MG63 (cell line): ENCODE measurements at regions not wholly inside any gene's neighbourhood (a gene's known extent, or its start where the extent isn't known, plus 50 kb on each side); places are given as distances from the start of the nearest gene placed in this dataset.
"Not testable (repeated sequence)": the region's sequence is repeated elsewhere in the genome, so short reads cannot be mapped to it uniquely, and the experiment has no call there.

Source experiments
- DNase-seq: peaks from one replicate; pipeline ENCODE4 v3.0.0-alpha.2; 2020
- H3K27me3 ChIP-seq: fragments of 250-450 bp; sonication (Bioruptor Pico); 2 replicates; pipeline ENCODE4 v1.5.1; 2020; ENCODE audit warnings: mild to moderate bottlenecking, moderate library complexity
- H3K36me3 ChIP-seq: fragments of 250-450 bp; sonication (Bioruptor Pico); 2 replicates; pipeline ENCODE4 v1.5.1; 2020; ENCODE audit warnings: mild to moderate bottlenecking, moderate library complexity
- H3K4me3 ChIP-seq: fragments of 250-450 bp; sonication (Bioruptor Pico); 2 replicates; pipeline ENCODE4 v1.5.1; 2020; ENCODE audit warnings: mild to moderate bottlenecking, moderate library complexity
- H3K9me3 ChIP-seq: fragments of 250-450 bp; sonication (Bioruptor Pico); 2 replicates; pipeline ENCODE4 v1.5.1; 2020; ENCODE audit warnings: mild to moderate bottlenecking, moderate library complexity

DNA sequence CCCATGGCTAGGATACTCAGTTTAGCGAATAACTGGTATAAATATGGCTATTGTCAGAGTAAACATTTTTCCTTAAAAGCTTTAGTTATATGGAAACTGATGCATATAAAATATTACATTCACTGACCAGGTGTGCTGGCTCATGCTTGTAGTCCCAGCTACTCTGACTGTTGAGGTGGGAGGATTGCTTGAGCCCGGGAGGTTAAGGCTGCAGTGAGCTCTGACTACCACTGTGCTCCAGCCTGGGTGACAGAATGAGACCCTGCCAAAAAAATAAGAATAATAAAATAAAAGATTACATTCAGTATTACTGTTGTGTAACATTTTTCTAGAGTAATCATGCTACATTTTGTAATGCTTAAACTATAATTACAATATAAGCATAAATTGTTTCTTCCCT is 350.4 kb upstream of the FSIP2 start:
- DNase-seq, result no peak
- H3K36me3 ChIP-seq, result no peaks in the 10 kb centered on the region
- H3K27me3 ChIP-seq, result no peaks in the 10 kb centered on the region
- no peak overlapping the region for H3K4me3 ChIP-seq
- H3K9me3 ChIP-seq, result no peaks in the 10 kb centered on the region

DNA sequence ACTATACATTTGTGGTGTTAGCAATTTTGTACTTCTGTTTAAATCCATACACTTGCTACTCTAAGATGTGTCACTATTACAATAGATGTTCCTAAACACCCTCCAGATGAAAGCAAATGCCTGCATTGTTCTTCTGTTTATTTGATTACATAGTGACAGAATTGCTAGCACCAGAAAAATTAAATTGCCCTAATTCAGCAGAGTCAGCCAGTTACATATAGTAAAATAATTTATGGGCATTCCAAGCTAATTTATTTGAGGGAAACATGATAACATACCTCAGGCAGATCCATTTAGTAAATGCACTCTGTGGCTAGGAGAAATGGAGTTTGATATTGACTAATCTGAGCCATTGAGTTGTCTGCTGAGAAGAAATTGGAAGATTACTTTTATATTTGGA is 347.1 kb upstream of the FSIP2 start:
- Histone ChIP-seq H3K36me3 (no peaks in the 10 kb centered on the region), H3K4me3 (no peak overlapping the region), H3K9me3 (no peaks in the 10 kb centered on the region), H3K27me3 (no peaks in the 10 kb centered on the region)
- no peak for DNase-seq

DNA sequence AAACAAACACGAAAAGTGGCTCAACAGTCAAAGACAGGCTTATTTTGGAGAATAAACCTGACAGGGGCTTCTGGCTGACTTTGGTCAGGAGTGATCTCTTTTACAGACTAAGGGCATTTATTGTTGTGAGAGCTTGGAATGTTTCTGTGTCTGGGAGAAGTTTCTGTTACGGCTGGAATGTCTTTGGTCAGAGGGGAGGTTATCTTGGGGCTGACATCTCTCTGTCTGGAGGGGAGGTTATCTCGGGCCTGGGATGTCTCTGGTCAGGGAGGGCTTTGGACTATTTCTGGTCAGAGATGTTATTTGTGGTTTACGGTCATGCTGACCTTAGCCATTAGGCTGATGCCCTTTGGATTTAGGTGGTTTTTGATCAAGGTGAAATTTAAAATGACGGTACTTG is 345.5 kb upstream of the FSIP2 start:
- no peak overlapping the region for H3K4me3 ChIP-seq

DNA sequence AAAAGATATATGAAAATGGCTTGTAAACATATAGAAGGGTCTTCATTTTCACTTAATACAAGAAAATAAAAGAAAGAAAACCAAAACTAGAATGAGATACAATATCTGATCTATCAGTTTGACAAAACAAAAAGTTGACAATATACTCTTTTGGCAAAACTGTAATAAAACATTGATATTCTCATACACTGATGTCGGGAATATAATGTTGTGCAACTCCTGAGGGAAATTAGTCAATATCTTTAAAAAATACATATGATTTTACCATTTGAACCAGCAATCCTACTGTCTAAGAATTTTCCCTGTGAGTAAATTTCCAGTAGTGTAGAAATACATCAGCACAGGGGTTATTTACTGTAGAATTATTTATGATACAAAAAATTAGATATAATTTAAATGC is 336.1 kb upstream of the FSIP2 start:
- Histone ChIP-seq H3K4me3 (no peak overlapping the region), H3K27me3 (no peaks in the 10 kb centered on the region), H3K9me3 (no peaks in the 10 kb centered on the region), H3K36me3 (no peaks in the 10 kb centered on the region)
- DNase-seq, result no peak

More for the DNA sequence above, 345.5 kb upstream of the FSIP2 start:
- no peak for DNase-seq
- Histone ChIP-seq H3K36me3 (no peaks in the 10 kb centered on the region), H3K27me3 (no peaks in the 10 kb centered on the region), H3K9me3 (no peaks in the 10 kb centered on the region)

DNA sequence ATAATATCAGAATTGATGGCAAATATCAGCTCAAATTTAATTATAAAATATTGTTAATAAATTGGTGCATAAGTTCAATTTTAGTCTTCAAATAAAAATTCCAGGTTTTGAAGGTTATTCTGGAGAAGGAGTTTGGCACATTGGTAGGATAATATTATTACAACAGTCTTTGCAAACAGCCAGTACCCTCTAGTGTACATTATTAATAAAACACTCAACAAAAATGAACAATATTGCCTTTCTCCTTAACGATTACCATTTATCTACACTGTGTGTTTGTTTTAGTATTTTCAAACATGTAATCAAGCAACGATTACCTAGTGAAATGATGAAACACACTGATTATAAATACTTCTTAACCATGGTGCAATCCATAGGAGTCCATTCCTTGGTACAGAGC is 334.0 kb upstream of the FSIP2 start:
- Histone ChIP-seq H3K9me3 (no peaks in the 10 kb centered on the region; the same call in 1 of the 2 replicates), H3K4me3 (no peak overlapping the region), H3K27me3 (no peaks in the 10 kb centered on the region), H3K36me3 (no peaks in the 10 kb centered on the region)
- DNase-seq, result no peak

DNA sequence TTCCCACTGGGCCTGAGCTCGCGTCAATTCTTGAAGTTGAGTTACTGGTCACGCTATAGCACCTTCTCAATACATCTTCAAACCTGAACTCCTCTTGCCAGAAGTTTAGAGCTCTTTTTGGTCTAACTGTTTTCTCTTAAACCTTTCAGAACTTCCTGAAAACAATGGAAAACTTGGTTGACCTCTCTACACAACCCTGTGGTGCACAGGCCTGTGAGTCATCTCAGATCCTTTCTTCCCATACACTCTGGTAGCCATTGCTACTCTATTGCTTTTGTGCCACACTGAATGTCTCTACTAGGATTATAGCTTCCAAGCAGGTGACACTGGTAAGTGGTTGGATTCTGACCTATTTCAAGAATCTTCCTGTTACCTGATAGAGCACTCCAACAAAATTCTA is 321.5 kb upstream of the FSIP2 start:
- no peaks in the 10 kb centered on the region for H3K36me3 ChIP-seq
- DNase-seq, result no peak

DNA sequence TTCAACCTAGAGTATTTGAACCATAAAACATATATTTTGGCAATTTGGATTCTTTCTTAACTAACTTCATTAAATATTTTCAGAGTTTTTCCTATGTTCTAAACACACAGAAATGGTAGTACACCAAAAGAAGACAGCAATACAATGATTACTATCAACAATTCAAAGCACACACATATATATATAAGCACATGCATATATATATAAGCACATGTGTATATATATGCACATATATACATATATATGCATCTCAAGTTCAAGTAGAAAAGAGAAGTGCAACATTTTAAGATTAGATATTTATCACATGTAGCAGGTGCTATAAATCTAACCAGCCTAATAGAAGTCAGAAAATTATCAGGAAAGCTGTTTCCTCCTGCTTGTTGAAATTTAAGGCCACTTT is 320.9 kb upstream of the FSIP2 start:
- no peak for DNase-seq
- no peaks in the 10 kb centered on the region for H3K36me3 ChIP-seq
- no peaks in the 10 kb centered on the region for H3K27me3 ChIP-seq
- H3K4me3 ChIP-seq, result no peak overlapping the region
- no peaks in the 10 kb centered on the region for H3K9me3 ChIP-seq

More for the DNA sequence above, 321.5 kb upstream of the FSIP2 start:
- Histone ChIP-seq H3K9me3 (no peaks in the 10 kb centered on the region), H3K27me3 (no peaks in the 10 kb centered on the region), H3K4me3 (no peak overlapping the region)

DNA sequence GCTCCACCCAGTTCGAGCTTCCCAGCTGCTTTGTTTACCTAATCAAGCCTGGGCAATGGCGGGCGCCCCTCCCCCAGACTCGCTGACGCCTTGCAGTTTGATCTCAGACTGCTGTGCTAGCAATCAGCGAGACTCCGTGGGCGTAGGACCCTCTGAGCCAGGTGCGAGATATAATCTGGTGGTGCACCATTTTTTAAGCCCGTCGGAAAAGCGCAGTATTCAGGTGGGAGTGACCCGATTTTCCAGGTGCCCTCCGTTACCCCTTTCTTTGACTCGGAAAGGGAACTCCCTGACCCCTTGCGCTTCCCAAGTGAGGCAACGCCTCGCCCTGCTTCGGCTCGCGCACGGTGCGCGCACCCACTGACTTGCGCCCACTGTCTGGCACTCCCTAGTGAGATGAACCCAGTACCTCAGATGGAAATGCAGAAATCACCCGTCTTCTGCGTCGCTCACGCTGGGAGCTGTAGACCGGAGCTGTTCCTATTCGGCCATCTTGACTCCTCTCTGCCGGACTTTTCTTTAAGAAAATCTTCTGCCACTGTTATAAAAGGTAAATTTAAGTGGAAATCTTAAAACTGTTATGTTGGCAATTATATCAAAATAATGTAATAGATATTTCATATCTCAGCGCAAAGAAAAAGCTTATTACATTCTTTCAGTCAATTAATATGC is 313.5 kb upstream of the FSIP2 start:
- DNase-seq, H3K9me3 ChIP-seq, H3K27me3 ChIP-seq, H3K4me3 ChIP-seq, H3K36me3 ChIP-seq: not testable (repeated sequence)

DNA sequence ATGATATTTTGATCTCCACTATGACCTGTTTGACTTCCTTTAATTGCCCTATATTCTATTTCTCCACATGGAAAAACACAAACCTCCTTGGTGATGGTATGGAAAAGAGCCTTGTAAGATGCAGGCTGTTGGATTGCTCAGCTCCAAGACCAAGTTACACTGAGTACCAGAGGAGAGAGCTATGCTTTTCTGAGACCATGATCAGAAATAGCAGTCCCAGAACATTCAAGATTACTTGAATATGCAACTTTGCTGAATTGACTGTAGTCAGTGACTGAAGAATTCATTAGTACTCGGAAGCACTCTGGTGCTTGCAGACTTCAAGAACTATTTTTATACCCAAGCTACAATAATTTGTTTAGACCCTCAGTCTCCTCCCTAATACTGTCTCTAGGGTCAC is 310.6 kb upstream of the FSIP2 start:
- Histone ChIP-seq H3K27me3 (no peaks in the 10 kb centered on the region), H3K9me3 (no peaks in the 10 kb centered on the region), H3K4me3 (no peak overlapping the region), H3K36me3 (no peaks in the 10 kb centered on the region)
- no peak for DNase-seq

DNA sequence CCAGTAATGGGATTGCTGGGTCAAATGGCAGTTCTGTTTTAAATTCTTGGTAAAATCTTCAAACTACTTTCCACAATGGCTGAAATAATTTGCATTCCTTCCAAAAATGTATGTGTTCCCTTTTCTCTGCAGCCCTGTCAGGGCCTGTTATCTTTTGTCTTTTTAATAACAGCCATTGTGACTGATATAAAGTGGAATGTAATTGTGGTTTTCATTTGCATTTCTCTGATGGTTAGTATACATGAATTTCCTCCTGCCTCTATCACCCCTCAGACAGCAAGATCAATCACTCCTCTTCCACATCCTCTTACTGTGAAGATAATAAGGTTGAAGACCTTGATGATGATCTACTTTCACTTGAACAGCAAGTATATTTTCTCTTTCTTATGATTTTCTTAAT is 304.8 kb upstream of the FSIP2 start:
- H3K36me3 ChIP-seq, result no peaks in the 10 kb centered on the region
- H3K27me3 ChIP-seq, result no peaks in the 10 kb centered on the region
- DNase-seq, result no peak
- H3K4me3 ChIP-seq, result no peak overlapping the region
- no peaks in the 10 kb centered on the region for H3K9me3 ChIP-seq

DNA sequence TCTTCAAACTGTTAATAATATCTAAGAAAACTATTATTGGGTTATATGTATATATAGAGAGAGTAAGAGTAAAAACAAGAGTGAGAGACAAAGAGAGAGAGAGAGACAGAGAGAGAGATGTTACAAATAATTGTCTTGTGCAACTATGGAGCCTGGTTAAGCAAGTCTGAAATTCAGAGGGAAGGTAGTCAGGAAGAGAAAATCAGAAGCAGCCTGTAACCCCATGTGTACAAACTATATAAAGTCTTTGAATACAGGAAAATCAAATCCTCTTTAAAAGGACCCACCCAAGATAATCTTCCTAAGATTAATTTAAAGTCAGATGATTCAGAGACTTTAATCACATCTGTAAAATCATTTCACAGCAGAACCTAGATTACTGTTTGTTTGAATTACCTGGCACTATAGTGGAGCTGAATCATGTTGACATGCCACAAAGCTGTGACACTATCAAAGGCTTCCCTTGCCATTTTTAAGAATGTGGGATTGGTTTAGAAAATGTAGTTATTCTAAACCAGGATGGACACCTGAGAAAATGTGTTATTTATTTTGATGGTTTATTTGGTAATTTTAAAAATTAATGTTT is 301.7 kb upstream of the FSIP2 start:
- no peaks in the 10 kb centered on the region for H3K27me3 ChIP-seq
- no peak overlapping the region for H3K4me3 ChIP-seq
- DNase-seq, result no peak
- H3K9me3 ChIP-seq, result no peaks in the 10 kb centered on the region
- H3K36me3 ChIP-seq, result no peaks in the 10 kb centered on the region

DNA sequence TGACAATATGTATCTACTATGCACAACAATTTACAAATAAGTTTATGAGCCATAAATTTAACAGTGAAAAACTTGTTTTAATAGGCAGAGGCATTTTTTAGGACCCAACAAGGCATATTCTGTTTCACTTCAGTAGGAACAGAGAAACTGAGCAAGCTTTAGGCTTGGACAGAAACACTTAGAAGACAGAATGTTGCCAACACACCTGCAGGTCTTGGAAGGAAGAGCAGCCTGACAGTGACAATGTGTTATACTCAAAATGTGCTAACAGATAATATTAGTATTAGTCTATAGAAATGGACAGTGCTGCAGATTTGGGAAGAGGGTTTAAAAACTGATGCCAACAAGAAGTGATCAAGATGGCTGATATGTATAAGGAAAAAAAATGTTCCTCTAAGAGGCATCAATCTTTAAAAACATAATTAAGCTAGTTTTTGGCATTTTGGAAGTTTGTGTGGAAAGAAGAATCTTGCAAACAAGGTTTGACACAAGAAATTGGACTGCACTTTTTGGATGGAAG is 297.1 kb upstream of the FSIP2 start:
- no peak for DNase-seq
- H3K9me3 ChIP-seq, result no peaks in the 10 kb centered on the region
- no peaks in the 10 kb centered on the region for H3K27me3 ChIP-seq
- H3K4me3 ChIP-seq, result no peak overlapping the region
- no peaks in the 10 kb centered on the region for H3K36me3 ChIP-seq

DNA sequence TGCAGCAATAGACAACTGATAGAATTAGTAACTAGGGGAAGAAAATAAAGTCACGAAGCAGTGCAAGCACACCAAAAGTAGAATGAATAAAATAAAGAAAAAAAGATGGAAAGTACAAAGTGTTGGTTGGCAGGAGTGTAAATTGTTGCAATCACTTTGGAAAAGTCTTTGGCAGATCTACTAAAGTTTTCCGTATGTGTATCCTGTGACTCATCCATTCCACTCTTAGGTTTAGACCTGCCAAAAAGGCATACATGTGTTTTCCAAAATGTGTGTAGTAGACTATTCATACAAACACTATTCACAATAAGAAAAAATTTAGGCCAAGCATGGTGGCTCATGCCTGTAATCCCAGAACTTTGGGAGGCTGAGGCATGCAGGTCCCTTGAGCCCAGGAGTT is 282.1 kb upstream of the FSIP2 start:
- Histone ChIP-seq H3K9me3 (peaks cover 8% of the 10 kb centered on the region; the same call in 1 of the 2 replicates), H3K4me3 (no peak overlapping the region), H3K36me3 (no peaks in the 10 kb centered on the region), H3K27me3 (no peaks in the 10 kb centered on the region)
- DNase-seq, result peak; percentile 28

DNA sequence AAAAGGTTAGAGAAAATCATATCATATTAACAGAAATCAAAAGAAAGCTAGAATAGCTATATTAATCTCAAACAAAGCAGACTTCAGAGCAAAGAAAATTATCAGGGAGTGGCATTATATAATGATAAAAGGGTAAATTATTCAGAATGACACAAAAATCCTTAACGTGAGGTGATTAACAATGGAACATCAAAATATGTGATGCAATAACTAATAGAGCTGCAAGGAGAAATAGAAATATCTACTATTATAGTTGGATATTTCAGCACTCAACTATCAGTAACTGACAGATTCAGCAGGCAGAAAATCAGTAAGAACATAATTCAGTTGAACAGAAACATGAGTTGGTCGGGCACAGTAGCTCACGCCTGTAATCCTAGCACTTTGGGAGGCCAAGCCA is 275.1 kb upstream of the FSIP2 start:
- H3K4me3 ChIP-seq, result no peak overlapping the region
- no peaks in the 10 kb centered on the region for H3K36me3 ChIP-seq
- DNase-seq, result no peak

DNA sequence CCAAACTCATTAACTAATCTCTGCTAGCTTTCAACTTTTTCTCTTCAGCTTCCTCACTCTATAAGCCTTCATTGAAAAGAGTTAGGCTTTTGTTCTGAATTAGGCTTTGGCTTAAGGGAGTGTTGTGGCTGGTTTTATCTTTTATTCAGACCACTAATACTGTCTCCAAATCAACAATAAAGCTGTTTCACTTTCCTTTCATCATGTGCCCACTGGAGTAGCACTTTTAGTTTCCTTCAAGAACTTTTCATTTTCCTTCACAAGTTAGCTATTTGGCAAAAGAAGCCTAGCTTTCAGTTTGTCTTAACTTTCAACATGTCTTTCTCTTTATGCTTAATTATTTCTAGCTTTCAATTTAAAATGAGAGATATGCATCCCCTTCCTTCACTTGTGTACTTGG is 271.7 kb upstream of the FSIP2 start:
- H3K27me3 ChIP-seq, result no peaks in the 10 kb centered on the region
- no peak for DNase-seq
- H3K4me3 ChIP-seq, result no peak overlapping the region
- H3K9me3 ChIP-seq, result no peaks in the 10 kb centered on the region
- H3K36me3 ChIP-seq, result no peaks in the 10 kb centered on the region

More for the DNA sequence above, 275.1 kb upstream of the FSIP2 start:
- Histone ChIP-seq H3K9me3 (no peaks in the 10 kb centered on the region), H3K27me3 (no peaks in the 10 kb centered on the region)

DNA sequence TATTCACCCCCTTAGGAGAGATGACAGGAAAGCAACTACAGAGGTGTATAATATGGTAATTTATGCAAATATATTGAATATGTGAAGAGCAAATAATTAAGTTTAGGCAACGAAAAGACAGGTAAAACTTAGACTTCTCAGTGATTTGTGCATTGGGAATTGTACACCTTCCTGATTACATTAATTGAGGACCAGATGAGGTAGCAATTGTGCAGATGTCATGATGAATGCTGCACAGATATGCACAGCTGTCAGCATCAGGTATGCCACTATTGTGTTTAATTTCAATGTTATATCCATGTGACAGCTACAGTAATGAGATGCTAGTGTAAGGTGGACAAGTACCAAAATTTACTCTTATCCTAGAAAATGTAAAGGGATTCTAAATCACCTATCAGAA is 267.2 kb upstream of the FSIP2 start:
- Histone ChIP-seq H3K9me3 (no peaks in the 10 kb centered on the region), H3K36me3 (no peaks in the 10 kb centered on the region), H3K27me3 (no peaks in the 10 kb centered on the region), H3K4me3 (no peak overlapping the region)
- DNase-seq, result no peak

DNA sequence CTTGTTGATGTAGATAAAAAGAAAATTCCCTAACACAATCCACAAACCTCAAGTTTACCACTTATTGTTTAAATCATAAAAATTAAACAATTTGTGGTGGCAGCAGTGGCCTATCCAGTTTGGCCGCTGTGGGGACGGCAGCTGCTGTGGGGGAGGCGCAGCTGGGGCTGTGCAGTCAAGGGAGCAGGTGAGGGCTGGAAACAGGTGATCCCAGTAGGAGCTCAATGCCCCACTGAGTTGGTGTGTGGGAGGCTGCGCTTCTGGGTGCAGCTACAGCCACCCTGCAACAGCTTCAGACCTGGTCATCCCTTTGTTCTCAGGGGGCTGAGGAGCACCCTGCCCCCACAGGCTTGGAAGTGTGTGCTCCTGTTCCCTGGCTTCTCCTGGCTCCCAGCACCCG is 266.0 kb upstream of the FSIP2 start:
- H3K36me3 ChIP-seq, result no peaks in the 10 kb centered on the region
- DNase-seq, result no peak
- no peaks in the 10 kb centered on the region for H3K27me3 ChIP-seq
- H3K9me3 ChIP-seq, result no peaks in the 10 kb centered on the region
- H3K4me3 ChIP-seq, result no peak overlapping the region

DNA sequence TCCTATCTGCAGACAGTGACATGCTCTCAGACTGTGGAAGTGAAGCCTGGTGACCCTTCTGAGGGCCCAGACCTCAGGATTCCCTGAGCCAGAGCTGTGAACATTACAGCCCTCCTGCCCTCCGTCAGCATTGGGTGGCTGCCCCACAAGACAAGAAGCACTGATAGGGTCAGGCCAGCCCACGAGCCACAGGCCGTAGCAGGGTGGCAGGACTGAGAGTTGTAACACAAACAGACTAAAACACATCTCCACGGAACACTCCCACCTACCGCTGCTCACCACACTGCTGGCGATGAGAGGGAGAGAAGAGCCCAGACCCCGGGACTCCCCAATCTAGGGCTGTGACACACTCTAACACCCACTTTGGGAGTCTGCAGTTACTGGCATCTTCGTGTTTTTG is 264.8 kb upstream of the FSIP2 start:
- Histone ChIP-seq H3K36me3 (no peaks in the 10 kb centered on the region), H3K4me3 (no peak overlapping the region), H3K9me3 (no peaks in the 10 kb centered on the region)

More for the DNA sequence above, 264.8 kb upstream of the FSIP2 start:
- H3K27me3 ChIP-seq, result no peaks in the 10 kb centered on the region
- no peak for DNase-seq
